HEK293 (cell line): ENCODE measurements at regions not wholly inside any gene's neighbourhood (a gene's known extent, or its start where the extent isn't known, plus 50 kb on each side); places are given as distances from the start of the nearest gene placed in this dataset.

ENCODE experiments used
- CTCF ChIA-PET: fragments of 350-600 bp; formaldehyde crosslinking; extraction: SDS; loops from one replicate; lab custom pipeline; 2021; ENCODE audit warnings: antibody characterized with exemption; lab: Yijun Ruan, JAX
- POLR2A ChIA-PET: fragments of 300-600 bp; formaldehyde crosslinking; extraction: SDS; loops from one replicate; lab custom pipeline; 2020; ENCODE audit warnings: antibody characterized with exemption, inconsistent platforms; lab: Yijun Ruan, JAX
- H3K27ac ChIP-seq: fragments of 200-500 bp; sonication (Bioruptor generic); 2 replicates; pipeline ENCODE4 v1.5.1; 2014; ENCODE audit warnings: low read depth, low read length, control low read depth, inconsistent platforms; ENCODE audit errors: extremely low read depth
- H3K36me3 ChIP-seq, 2 experiments: fragments of 200-500 bp in 1 of 2; sonication (Bioruptor generic) in 1 of 2; 1 replicate in 1 of 2; 2 replicates in 1 of 2; pipeline ENCODE4 v1.5.1; 2014 to 2017; ENCODE audit warnings: inconsistent platforms in 2 of 2, low read length in 2 of 2; ENCODE audit not compliant: control insufficient read depth in 2 of 2, insufficient read depth in 1 of 2
- H3K4me1 ChIP-seq: fragments of 200-500 bp; sonication (Bioruptor generic); 2 replicates; pipeline ENCODE4 v1.5.1; 2014; ENCODE audit warnings: mild to moderate bottlenecking, low read length, inconsistent platforms; ENCODE audit not compliant: control insufficient read depth, insufficient read depth
- H3K4me3 ChIP-seq: 2 replicates; pipeline ENCODE4 v1.5.1; 2011; ENCODE audit warnings: low read depth, mild to moderate bottlenecking, control low read depth, low read length, moderate library complexity
- H3K9me3 ChIP-seq: fragments of 200-500 bp; sonication (Bioruptor generic); 2 replicates; pipeline ENCODE4 v1.5.1; 2014; ENCODE audit warnings: low read depth, low read length, inconsistent platforms; ENCODE audit not compliant: control insufficient read depth, insufficient read depth
- KLF17 ChIP-seq: fragments of 450-650 bp; formaldehyde crosslinking; IDR thresholded peaks from 2 replicates; pipeline ENCODE4 v1.5.1; 2016; ENCODE audit warnings: missing biosample characterization, missing genetic modification characterization
- PBX3 ChIP-seq: sonication (generic); formaldehyde crosslinking; IDR thresholded peaks from 2 replicates; pipeline ENCODE4 v1.8.1; 2022; ENCODE audit warnings: mild to moderate bottlenecking, moderate library complexity, missing genetic modification reagents
- SALL2 ChIP-seq: fragments of 450-650 bp; formaldehyde crosslinking; IDR thresholded peaks from 2 replicates; pipeline ENCODE4 v1.5.0; 2017; ENCODE audit warnings: missing biosample characterization, mild to moderate bottlenecking, missing genetic modification characterization, borderline replicate concordance
- SP3 ChIP-seq: fragments of 450-650 bp; formaldehyde crosslinking; IDR thresholded peaks from 2 replicates; pipeline ENCODE4 v1.5.1; 2016; ENCODE audit warnings: missing biosample characterization, missing genetic modification characterization
- ZBTB20 ChIP-seq: fragments of 450-650 bp; formaldehyde crosslinking; IDR thresholded peaks from 2 replicates; pipeline ENCODE4 v1.5.1; 2016; ENCODE audit warnings: missing biosample characterization, missing genetic modification characterization
- ZBTB8A ChIP-seq: fragments of 450-650 bp; formaldehyde crosslinking; IDR thresholded peaks from 2 replicates; pipeline ENCODE4 v1.5.1; 2016; ENCODE audit warnings: missing biosample characterization, missing genetic modification characterization
- ZIC2 ChIP-seq: fragments of 450-650 bp; formaldehyde crosslinking; IDR thresholded peaks from 2 replicates; pipeline ENCODE4 v1.5.1; 2016; ENCODE audit warnings: missing biosample characterization, missing genetic modification characterization
- ZNF140 ChIP-seq: fragments of 450-650 bp; formaldehyde crosslinking; IDR thresholded peaks from 2 replicates; pipeline ENCODE4 v1.5.1; 2016; ENCODE audit warnings: missing biosample characterization, missing genetic modification characterization
- ZNF146 ChIP-seq: fragments of 450-650 bp; formaldehyde crosslinking; IDR thresholded peaks from 2 replicates; pipeline ENCODE4 v1.5.1; 2016; ENCODE audit warnings: missing biosample characterization, missing genetic modification characterization
- ZNF16 ChIP-seq: fragments of 450-650 bp; formaldehyde crosslinking; IDR thresholded peaks from 2 replicates; pipeline ENCODE4 v1.5.1; 2016; ENCODE audit warnings: low read depth, missing biosample characterization, missing genetic modification characterization
- ZNF214 ChIP-seq: fragments of 450-650 bp; formaldehyde crosslinking; IDR thresholded peaks from 2 replicates; pipeline ENCODE4 v1.5.1; 2017; ENCODE audit warnings: missing biosample characterization, mild to moderate bottlenecking, missing genetic modification characterization, borderline replicate concordance
- ZNF311 ChIP-seq: fragments of 450-650 bp; formaldehyde crosslinking; IDR thresholded peaks from 2 replicates; pipeline ENCODE4 v1.5.1; 2017; ENCODE audit warnings: missing biosample characterization, missing genetic modification characterization, borderline replicate concordance
- ZNF324 ChIP-seq: fragments of 450-650 bp; formaldehyde crosslinking; IDR thresholded peaks from 2 replicates; pipeline ENCODE4 v1.5.1; 2016; ENCODE audit warnings: missing biosample characterization, missing genetic modification characterization
- ZNF423 ChIP-seq: fragments of 450-650 bp; formaldehyde crosslinking; IDR thresholded peaks from 2 replicates; pipeline ENCODE4 v1.5.1; 2016; ENCODE audit warnings: missing biosample characterization, missing genetic modification characterization
- ZNF473 ChIP-seq: fragments of 450-650 bp; formaldehyde crosslinking; IDR thresholded peaks from 2 replicates; pipeline ENCODE4 v1.5.1; 2017; ENCODE audit warnings: missing biosample characterization, missing genetic modification characterization
- ZNF48 ChIP-seq: fragments of 450-650 bp; formaldehyde crosslinking; IDR thresholded peaks from 2 replicates; pipeline ENCODE4 v1.5.1; 2016; ENCODE audit warnings: missing biosample characterization, missing genetic modification characterization
- ZNF488 ChIP-seq: fragments of 450-650 bp; formaldehyde crosslinking; IDR thresholded peaks from 2 replicates; pipeline ENCODE4 v1.5.1; 2016; ENCODE audit warnings: missing biosample characterization, missing genetic modification characterization
- ZNF530 ChIP-seq: fragments of 450-650 bp; formaldehyde crosslinking; IDR thresholded peaks from 2 replicates; pipeline ENCODE4 v1.5.1; 2016; ENCODE audit warnings: low read depth, missing biosample characterization, missing genetic modification characterization
- ZNF548 ChIP-seq: fragments of 450-650 bp; formaldehyde crosslinking; IDR thresholded peaks from 2 replicates; pipeline ENCODE4 v1.5.1; 2016; ENCODE audit warnings: missing biosample characterization, missing genetic modification characterization
- ZNF560 ChIP-seq: fragments of 450-650 bp; formaldehyde crosslinking; IDR thresholded peaks from 2 replicates; pipeline ENCODE4 v1.5.1; 2017; ENCODE audit warnings: missing biosample characterization, missing genetic modification characterization, borderline replicate concordance
- TF ChIP-seq, protein P1 (sequence below): fragments of 450-650 bp; formaldehyde crosslinking; IDR thresholded peaks from 2 replicates; pipeline ENCODE4 v1.5.1; 2017; ENCODE audit warnings: missing biosample characterization, missing genetic modification characterization

GRCh38 chr4:31307029-31307428 lies 586.9 kb downstream of the PCDH7 start (continued):
- TF ChIP-seq ZNF548 (tag by site-specific recombination) (no peak), ZBTB20 (no peak), SALL2 (tag by site-specific recombination) (no peak), ZBTB8A (tag by site-specific recombination) (no peak), ZIC2 (tag by site-specific recombination) (no peak)

- no peaks in the 10 kb centered on the region for H3K36me3 ChIP-seq
- H3K4me3 ChIP-seq = no peak overlapping the region
- TF ChIP-seq KLF17 (tag by site-specific recombination) (no peak), PBX3 (CRISPR knock-in tag) (no peak), ZNF214 (tag by site-specific recombination) (no peak), ZNF48 (tag by site-specific recombination) (no peak), ZNF423 (tag by site-specific recombination) (no peak), ZNF140 (no peak), ZNF530 (no peak), ZNF324 (no peak), ZNF473 (tag by site-specific recombination) (no peak), ZNF560 (no peak), ZNF311 (tag by site-specific recombination) (no peak)
- TF ChIP-seq, all 188 proteins: peak for 0
- ChIA-PET POLR2A (no interaction called here), CTCF (no interaction called here)
- no peak overlapping the region for H3K27ac ChIP-seq
- no peaks in the 10 kb centered on the region for H3K9me3 ChIP-seq
- H3K4me1 ChIP-seq = no peaks in the 10 kb centered on the region
These were observed 604.6 kb downstream of the PCDH7 start for GRCh38 chr4:31324814-31325213.

DNA sequence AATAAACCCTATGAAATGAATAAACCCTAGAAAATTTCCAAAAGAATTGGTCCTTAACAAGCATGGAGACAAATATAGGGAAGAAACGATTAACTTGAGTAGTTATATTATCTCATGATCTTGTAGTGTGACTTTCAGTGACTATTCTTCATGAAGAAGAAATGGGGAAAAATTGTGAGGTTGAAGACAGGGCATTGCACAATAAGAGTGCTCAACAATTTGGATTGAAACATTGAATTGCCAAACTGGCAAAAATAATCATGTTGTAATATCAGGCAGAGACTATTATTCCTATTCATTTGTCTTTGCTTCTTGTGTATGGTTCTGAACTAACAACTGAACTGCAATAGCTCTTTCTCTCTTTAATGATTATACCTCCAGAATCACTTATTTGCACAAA lies 605.1 kb downstream of the PCDH7 start:
- Histone ChIP-seq H3K4me1 (no peaks in the 10 kb centered on the region), H3K9me3 (no peaks in the 10 kb centered on the region), H3K36me3 (no peaks in the 10 kb centered on the region), H3K27ac (no peak overlapping the region), H3K4me3 (no peak overlapping the region)
- ChIA-PET POLR2A (no interaction called here), CTCF (no interaction called here)
- TF ChIP-seq ZNF146 (tag by site-specific recombination) (no peak), SP3 (tag by site-specific recombination) (no peak), ZNF16 (tag by site-specific recombination) (no peak)
- TF ChIP-seq, protein P1, sequence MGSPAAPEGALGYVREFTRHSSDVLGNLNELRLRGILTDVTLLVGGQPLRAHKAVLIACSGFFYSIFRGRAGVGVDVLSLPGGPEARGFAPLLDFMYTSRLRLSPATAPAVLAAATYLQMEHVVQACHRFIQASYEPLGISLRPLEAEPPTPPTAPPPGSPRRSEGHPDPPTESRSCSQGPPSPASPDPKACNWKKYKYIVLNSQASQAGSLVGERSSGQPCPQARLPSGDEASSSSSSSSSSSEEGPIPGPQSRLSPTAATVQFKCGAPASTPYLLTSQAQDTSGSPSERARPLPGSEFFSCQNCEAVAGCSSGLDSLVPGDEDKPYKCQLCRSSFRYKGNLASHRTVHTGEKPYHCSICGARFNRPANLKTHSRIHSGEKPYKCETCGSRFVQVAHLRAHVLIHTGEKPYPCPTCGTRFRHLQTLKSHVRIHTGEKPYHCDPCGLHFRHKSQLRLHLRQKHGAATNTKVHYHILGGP (tag by site-specific recombination) = no peak

DNA sequence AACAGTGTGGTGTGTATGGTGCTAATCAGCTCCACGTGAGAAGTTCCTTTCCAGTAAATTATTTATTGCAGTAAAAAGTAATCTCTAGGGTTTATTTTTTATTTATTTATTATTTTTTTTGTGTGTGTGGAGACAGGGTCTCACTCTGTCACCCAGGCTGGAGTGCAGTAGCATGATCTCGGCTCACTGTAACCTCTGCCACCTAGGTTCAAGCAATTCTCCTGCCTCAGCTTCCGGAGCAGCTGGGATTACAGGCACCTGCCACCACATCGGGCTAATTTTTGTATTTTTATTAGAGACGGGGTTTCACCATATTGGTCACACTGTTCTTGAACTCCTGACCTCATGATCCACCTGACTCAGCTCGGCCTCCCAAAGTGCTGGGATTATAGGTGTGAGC lies 606.9 kb downstream of the PCDH7 start:
- POLR2A ChIA-PET = no interaction called here
- H3K4me1 ChIP-seq = no peaks in the 10 kb centered on the region
- H3K4me3 ChIP-seq = no peak overlapping the region
- CTCF ChIA-PET = no interaction called here
- TF ChIP-seq ZNF488 (tag by site-specific recombination) = no peak
- H3K9me3 ChIP-seq = no peaks in the 10 kb centered on the region
- no peaks in the 10 kb centered on the region for H3K36me3 ChIP-seq
- H3K27ac ChIP-seq = no peak overlapping the region
